SK-N-SH treated with all-trans-retinoic acid at 6 μM for 48 hours (cell line): ENCODE measurements at regions not wholly inside any gene's neighbourhood (a gene's known extent, or its start where the extent isn't known, plus 50 kb on each side); places are given as distances from the start of the nearest gene placed in this dataset.

Experiments
- CREB5 ChIP-seq: fragments of 250-450 bp; sonication (Bioruptor Pico); IDR thresholded peaks from 2 replicates; pipeline ENCODE4 v1.5.1; 2020; ENCODE audit warnings: low read depth, mild to moderate bottlenecking, moderate library complexity
- OSR1 ChIP-seq: fragments of 250-450 bp; sonication (Bioruptor Pico); IDR thresholded peaks from 2 replicates; pipeline ENCODE4 v1.8.0; 2022; ENCODE audit warnings: moderate library complexity, mild to moderate bottlenecking, inconsistent platforms
- PATZ1 ChIP-seq: fragments of 250-450 bp; sonication (Bioruptor Pico); IDR thresholded peaks from 2 replicates; pipeline ENCODE4 v1.8.0; 2020; ENCODE audit warnings: mild to moderate bottlenecking, moderate library complexity, borderline replicate concordance
- TOX ChIP-seq: fragments of 250-450 bp; sonication (Bioruptor Pico); IDR thresholded peaks from 2 replicates; pipeline ENCODE4 v1.8.0; 2021; ENCODE audit warnings: mild to moderate bottlenecking, moderate library complexity, borderline replicate concordance
- ZC3H10 ChIP-seq: fragments of 250-450 bp; sonication (Bioruptor Pico); IDR thresholded peaks from 2 replicates; pipeline ENCODE4 v1.5.1; 2021; ENCODE audit warnings: mild to moderate bottlenecking, moderate library complexity
- ZFP3 ChIP-seq: fragments of 250-450 bp; sonication (Bioruptor Pico); IDR thresholded peaks from 2 replicates; pipeline ENCODE4 v1.5.0; 2020; ENCODE audit warnings: mild to moderate bottlenecking, moderate library complexity
- ZFP30 ChIP-seq: fragments of 450-650 bp; formaldehyde crosslinking; IDR thresholded peaks from 2 replicates; pipeline ENCODE4 v1.5.0; 2022; ENCODE audit warnings: mild to moderate bottlenecking, moderate library complexity

- TF ChIP-seq PATZ1 (CRISPR knock-in tag) (no peak), CREB5 (CRISPR knock-in tag) (no peak), OSR1 (CRISPR knock-in tag) (no peak), TOX (no peak), ZFP30 (CRISPR knock-in tag) (no peak), ZC3H10 (no peak), ZFP3 (CRISPR knock-in tag) (no peak)
Observed at GRCh38 chr3:184460276-184460675, 80.4 kb downstream of the CHRD start.
